TTC549 (cell line): ENCODE measurements at regions not wholly inside any gene's neighbourhood (a gene's known extent, or its start where the extent isn't known, plus 50 kb on each side); places are given as distances from the start of the nearest gene placed in this dataset.

Source experiments
- FAIRE-seq: peaks from 2 replicates; lab custom pipeline; 2012; peaks lifted over from hg19 to GRCh38; lab: Jason Lieb, UNC

DNA sequence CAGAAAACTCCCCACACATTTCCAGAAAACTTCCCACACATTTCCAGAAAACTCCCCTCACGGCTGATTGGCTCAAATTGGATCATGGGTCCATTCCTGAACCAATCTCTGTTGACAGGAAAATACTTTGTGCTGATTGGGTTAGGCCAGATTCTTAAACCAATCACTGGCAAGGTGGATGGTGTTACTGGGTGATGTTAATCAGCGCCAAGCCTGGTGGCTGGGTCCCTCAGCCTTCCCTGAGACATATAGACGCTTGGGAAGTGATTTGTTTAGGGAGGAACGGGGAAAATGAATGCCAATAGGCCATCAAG, 199.4 kb upstream of the UBE2E2 start:
- no peak for FAIRE-seq

DNA sequence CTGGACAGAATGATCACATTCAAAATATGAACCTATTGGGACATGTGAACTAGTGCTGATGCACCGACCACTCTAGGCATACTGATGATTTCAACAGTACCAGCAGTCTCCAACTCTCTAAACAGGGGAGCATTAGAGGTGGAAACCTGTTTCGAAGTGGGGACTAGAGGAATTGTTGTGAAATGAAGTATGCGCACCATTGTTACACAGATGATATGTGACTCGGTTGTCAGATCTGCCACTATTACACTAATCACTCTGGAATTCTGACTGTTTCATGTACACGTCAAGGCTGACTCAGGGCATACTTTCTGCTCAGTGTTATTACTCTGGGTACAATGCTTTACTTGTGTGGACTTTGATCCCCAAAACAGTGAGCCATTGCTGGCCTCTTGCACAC, 198.2 kb upstream of the UBE2E2 start:
- no peak for FAIRE-seq

DNA sequence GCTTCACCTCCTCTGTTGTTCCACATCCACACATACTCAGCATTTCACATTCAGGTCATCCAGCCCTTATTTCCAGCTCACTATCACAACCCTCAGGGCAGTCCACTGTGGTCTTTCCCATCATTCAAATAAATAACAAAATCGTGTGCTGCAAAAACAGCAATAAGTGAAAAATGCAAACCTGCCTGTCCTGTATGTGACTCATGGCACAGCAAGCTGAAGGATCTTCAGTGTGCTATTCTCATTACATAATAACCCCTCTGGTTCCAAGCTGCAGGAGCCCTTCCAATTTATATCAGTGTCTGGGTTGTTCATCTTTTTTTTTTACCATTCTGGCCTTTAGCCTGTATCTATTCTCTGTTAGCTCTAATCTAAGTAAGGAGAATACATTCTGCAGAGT, 185.3 kb upstream of the UBE2E2 start:
- FAIRE-seq = no peak

DNA sequence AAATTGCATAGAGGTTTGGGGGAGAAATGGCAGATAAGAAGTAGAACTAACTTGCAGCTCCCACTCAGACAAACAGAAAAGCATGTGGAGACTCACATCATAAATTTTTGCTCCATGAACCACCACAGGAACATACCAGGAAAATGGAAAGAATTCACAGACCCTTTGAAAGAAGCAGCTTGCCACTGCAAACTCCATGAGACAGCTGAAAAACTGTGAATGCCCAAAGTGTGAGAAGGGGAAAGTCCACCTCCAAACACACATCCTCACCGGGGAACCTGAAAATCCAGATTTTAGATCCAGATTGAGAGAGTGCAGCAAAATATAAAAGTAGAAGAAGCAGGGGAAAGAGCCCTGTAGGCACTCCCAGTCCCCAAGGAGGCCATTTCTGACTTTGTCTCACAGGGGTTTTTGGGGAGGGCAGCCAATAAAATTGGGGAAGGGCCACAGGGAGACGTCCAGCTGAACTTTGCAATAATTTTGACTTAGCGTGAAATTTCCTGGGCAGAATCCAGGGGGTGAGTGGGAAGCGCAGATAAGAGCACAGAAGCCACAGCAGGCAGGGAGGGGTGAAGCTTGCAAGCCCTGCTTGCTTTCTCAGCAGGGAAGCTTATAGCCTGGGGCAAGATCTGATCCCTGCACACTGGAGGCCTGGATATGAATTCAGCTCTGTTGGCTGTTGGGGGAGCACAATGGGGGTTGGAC, 183.4 kb upstream of the UBE2E2 start:
- no peak for FAIRE-seq

DNA sequence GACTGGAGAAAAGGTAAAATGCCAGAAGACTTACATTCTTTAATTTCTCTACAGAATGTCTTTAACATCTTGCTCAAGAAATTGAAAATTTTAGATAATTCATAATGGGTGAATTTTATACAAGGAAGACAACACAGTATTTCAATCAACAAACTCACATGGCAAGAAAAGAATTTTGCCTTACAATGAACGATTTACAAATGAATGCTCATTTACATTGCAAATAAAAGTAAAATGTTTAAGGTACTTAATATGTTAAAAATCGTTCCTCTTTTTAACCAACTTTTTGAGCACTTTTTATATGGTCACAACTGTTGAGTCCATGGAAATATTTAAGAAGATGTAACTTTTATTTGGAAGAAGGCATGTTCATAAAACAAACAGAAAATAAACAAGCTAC, 174.8 kb upstream of the UBE2E2 start:
- FAIRE-seq = no peak

DNA sequence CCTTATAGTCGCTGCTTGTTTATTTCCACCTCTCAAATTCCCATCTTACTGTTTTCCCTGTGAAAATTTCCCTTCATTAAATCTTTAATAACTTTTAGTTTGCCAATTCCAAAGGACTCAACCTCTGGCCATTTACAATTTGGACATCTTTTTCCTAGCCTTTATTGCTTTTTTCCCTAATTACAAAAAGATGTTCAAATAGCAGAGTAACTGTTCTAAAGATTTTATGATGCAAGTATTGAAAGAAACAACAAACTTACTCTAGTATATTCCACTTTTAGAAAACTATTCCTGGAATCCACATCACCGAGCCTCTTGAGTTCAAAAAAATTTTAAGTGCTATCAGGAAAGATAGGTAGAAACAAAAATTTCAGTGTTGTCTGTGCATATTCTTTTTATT, 174.1 kb upstream of the UBE2E2 start:
- FAIRE-seq = no peak

DNA sequence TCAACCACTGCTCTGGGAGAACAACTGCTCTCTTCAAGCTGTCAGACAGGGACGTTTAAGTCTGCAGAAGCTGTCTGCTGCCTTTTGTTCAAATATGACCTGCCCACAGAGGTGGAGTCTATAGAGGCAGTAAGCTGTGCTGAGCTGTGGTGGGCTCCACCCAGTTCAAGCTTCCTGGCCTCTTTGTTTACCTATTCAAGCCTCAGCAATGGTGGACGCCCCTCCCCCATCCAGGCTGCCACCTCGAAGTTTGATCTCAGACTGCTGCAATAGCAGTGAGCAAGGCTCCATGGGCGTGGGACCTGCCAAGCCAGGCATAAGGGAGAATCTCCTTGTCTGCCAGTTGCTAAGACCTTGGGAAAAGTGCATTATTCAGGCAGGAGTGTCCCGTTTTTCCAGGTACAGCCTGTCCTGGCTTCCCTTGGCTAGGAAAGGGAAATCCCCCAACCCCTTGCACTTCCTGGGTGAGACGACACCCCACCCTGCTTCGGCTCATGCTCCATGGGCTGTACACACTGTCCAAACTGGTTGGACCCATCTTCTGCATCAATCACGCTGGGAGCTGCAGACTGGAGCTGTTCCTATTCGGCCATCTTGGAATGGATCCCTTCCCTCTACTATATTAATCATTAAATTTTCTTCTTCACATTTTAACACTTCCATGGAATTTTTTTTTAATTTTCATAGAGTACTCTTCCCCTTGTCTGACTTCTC, 167.0 kb upstream of the UBE2E2 start:
- FAIRE-seq = no peak

DNA sequence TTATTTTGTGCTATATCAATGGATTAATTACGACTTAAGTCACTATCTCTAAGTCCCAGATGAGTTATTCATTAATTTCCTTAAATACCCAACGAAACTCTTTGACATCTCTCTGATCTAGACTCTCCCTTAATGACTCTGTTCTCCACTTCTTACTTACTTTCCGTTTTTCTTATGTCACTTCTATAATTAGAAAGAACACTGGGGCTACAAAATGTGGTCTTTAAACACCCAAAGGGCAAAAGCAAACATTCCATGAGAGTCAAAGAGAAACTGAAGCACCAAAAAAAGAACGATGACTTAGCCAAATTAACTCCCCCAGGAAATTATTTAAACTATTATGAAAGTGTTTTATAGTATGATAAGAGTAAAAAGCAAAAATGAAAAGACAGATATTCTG, 166.4 kb upstream of the UBE2E2 start:
- FAIRE-seq = no peak

DNA sequence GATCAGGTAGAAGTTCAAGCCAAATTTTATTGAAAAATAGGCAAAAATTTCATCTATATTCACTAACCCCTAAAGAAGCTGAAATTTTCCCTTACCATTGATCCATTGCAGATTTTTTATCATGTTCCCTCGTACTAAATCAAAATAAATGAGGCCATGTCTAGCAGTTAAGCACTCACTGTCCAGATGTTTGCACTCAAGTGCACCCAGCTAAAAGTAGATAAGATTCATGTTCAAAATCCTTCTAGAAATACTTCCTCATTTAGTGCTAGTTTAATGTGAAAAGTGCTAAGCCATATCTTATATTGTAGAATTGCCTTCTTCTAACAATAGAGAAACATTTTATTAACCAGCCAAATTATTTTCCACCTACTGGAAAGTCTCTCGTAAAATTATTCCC, 164.7 kb upstream of the UBE2E2 start:
- no peak for FAIRE-seq

DNA sequence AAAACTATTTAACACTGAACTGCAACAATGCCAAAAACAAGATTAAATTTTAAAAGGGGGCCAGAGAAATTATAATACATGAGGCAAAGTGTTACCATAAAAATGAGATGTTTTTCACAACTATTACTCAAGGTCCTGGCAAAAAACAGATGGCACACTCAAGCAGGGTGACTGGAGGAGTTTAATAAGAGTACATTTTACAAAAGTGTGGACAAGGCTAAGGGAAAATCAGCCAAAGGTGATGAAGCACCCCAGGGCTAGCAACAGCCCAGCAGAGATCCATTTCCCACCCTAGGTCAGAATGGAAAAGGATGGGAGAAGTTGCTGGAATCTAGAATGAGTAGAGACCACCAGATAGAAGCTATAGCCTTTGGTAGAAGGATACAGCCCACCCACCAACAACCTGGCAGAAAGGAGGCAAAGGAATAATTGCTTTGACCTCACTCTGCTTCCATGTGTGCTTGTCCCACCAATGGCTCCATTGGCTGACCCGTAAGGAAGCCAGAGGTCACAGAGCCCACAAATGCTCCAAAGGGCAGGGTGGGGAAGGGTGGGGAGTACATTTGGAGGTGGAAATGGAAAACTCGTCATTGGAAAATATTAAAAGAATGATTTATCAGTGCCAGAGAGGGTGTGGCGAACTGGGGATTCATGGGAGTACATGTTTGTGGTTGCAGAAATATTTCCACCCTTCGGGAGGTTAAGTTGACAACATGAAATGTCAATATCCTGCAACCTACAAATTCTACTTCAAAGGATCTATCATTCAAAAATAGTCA, 161.0 kb upstream of the UBE2E2 start:
- no peak for FAIRE-seq

DNA sequence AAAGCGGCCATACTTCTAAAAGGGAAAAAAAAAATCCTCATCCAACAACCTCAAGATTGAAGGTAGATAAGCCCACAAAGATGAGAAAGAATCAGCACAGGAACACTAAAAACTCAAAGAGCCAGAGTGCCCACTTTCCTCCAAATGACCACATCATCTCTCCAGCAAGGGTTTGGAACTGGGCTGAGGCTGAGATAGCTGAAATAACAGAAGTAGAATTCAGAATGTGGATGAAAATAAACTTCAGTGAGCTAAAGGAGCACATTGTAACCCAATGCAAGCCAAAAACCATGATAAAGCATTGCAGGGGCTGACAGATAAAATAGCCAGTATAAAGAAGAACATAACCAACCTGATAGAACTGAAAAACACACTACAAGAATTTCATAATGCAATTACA, 158.7 kb upstream of the UBE2E2 start:
- FAIRE-seq = no peak

DNA sequence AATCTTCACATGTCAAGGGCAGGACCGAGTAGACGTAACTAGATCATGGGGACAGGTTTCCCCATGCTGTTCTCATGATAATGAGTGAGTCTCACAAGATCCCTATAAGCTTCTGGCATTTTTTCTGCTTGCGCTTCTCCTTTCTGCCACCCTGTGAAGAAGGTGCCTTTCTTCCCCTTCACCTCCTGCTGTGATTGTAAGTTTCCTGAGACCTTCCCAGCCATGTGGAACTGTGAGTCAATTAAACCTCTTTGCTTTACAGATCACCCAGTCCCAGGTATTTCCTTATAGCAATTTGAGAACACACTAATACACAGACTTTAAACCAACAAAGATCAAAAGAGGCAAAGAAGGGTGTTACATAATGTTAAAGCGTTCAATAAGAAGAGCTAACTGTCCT, 156.6 kb upstream of the UBE2E2 start:
- FAIRE-seq = no peak

DNA sequence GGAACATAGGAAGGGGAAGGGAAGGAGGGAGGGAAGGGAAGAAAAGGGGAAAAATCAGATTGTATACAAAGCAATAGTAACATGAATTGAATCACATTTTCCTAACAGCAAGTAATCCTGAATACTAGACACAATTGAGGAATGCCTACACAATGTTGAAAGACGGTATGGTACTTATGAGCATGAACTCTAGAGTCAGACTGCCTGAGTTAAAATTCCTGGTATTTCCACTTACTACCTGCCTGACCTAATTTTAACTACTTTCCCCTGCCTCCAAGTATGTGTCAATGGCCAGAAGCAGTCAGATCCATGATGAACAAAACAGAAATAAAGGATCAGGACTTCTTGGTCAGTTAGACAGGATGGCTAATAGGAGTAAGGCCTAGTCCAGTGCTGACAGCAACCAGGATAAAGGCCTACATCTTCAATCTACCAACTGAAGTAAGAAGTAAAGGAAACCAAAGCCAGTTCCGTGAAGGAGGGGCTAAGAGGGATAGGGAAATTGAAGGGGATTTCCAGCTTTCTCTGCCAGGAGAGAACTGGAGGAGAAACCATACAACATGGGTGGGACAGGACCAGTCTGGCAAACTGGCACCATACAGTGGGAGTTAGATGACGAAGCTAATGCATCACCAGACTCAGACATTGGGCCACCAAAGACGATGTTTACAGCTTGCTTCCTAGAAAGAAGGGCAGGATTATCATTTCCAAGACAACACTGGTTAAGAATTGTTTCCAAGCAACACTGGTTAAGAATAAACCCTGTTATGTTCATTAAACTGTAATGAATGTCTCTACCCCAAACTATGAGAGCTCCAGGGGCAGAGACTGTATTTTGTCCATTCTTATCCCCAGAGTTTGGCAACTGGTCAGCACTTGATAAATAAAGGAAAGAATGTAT, 151.6 kb upstream of the UBE2E2 start:
- FAIRE-seq = no peak

DNA sequence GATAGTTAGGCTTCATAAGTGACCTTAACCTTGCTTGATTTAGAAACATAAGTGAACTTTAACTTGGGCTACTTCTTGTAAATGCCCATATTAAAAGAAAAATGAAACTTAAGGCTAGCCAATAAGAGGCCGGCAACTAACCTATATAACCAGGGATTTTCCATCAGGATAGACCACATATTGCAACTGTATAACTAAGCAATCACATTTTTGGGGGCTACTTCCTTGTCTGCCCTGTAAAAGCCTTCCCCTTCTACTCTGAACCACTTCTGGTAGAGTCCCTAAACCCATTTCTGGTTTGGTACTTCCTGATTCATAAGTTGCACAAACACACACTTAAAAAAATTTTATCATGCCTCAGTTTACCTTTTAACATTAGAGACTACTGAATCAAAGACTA, 150.9 kb upstream of the UBE2E2 start:
- FAIRE-seq = no peak

DNA sequence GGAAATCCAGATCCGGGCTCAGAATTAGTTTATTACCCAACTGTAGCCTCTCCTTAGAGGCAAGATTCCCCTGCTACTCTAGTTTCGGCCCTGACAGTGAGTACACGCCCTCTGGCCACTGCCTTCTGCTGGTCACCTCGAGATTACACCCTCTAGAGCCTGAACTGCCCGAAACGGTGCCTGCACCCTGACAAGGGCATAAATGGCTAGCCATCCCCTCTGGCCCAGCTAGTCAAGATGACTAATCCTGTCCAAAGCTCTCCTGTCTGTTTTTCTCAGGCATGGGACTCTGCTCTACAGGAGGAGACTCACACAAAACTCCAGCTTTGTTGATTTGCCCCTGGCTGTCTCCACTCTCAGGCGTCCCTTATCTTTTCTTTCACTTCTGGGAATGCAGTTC, 150.5 kb upstream of the UBE2E2 start:
- FAIRE-seq = no peak

DNA sequence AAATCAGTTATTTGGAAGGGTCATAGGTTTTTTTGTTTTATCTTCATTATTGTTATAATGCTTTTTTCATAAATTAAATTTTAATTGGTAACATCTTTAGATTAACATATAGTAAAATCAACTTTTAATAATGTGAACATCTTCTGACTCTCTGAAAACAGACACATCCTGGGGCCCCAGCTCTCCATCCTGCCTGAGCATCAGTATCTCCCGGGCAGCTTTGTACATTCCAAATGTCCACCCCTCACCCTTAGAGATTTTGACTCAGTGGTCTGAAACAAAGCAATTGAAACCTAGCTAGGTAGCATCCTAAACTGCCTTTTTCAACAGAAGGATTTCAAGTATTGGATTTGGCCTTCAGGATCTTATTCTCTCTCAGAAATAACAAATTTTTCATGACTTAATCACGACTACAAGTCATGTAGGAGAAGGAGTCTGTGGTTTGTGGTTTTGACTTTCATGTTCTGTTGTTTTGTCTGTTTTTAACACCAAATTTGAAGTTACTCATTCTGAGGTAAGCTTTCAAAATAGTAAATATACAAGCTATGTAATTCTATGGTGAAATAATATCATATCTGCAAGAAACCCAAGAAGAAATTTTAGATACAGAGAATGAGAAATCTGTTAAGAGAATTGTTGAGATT, 147.3 kb upstream of the UBE2E2 start:
- no peak for FAIRE-seq

DNA sequence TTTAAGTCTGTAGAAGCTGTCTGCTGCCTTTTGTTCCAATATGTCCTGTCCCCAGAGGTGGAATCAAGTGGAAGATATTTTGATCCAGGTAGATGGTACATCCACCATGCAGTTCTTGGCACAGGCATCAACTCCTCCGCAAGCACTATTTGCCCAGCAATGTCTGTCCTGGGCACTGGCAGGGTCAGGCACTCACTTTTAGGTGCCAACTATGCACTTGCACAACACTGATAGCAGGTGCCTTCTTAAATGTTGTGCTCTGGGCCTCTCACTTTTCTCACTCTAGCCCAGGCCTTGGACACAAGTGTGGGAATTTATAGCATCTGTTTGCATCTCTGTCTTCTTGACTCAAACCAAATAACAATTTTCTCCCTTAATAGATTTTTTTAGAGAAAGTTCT, 140.5 kb upstream of the UBE2E2 start:
- FAIRE-seq = no peak

DNA sequence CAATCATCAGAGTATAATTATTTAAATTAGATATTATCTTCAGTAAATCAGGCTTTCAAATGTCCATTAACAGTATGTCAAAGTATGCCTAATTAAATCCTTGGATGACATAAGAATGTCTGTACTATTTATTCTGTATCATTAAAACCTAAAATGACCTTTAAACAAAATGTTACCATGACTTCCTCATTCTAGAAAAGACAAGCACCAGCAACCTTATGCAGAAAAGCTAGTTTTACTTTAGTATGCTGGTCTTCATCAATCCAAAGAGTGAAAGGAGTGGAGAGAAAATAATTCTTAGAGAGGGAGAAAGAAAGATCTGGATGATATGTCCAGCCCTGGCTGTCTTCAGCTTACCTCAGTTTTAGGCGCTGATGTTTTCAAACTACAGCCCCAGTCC, 140.1 kb upstream of the UBE2E2 start:
- FAIRE-seq = no peak

DNA sequence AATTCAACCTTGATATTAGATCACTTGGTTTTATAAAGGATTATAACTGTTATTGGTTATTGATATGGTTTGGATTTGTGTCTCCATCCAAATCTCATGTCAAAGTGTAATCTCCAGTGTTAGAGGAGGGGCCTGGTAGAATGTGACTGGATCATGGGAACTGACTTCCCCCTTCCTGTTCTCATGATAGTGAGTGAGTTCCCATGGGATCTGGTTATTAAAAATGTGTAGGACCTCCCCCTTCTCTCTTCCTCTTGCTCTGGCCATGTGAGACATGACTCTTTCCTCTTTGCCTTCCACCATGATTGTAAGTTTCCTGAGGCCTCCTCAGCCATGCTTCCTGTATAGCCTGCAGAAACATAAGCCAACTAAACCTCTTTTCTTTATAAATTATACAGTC, 136.0 kb upstream of the UBE2E2 start:
- no peak for FAIRE-seq

DNA sequence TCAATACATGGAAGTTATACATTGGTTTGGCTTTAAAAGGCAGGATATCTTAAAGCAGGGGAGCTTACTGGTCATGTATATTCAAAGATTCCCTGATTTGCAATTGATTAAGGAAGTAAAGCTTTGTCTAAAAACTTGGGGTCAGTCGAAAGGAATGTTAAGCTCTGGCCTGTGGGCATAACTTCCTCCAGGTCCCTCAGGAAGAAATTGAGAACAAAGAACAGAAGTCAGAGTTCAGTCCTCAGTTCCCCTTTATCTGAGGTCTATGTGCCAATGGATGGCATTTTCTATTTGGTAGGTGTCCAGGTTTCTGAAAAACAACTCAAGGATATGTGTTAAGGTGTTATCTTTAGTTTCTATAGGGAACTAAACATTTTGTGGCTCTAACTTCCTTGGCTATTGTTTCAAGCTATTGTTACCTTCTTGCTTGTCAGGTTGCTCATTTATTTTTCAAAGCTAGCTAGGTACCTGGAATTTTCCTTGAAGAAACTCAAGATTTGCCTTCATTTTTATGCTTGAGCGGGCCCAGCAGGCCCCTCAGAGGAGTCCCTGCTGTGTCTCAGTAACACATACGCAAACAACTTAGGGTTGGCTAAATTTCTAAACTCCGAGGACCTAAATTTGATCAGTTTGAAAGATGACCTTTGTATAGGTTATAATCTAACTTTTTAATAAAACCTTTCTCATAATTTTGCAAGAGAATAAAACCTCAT, 135.0 kb upstream of the UBE2E2 start:
- FAIRE-seq = no peak

DNA sequence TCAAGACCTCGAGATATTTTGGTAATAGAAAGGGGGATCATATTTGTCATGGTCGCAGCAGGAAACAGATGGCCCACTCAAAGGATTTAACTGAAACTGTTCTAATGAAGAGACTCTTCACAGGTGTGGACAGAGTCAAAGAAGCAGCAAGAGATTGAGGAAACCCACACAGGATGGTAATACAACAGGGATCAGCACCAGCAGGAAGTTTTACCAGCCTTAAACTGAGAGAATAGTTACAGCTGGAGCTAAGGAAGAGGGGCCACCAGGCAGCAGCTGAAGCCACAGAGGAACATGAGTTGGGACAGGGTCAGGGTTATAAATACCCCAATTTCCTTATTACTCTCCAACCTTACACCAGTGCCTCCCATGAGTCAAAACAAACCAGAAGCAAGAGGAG, 131.8 kb upstream of the UBE2E2 start:
- no peak for FAIRE-seq

DNA sequence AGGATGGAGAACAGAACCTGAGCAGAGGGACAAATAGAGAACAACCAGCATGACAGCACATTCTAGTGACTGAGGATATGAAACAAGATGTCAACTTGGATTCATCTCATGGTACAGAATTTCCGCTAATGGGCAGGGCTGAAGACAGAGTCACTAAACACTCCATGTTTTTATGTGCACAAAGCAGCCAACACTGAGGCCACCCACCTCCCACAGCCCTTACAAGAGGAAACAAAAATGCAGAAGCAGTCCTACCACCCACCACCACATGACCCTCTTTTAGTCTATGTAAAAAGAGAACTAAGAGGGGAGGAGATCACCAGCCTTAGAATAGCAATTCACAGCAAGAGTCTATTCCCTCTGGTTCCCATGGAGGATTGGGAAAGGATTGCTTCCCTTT, 131.4 kb upstream of the UBE2E2 start:
- no peak for FAIRE-seq
